DOHH2 (cell line): ENCODE measurements at regions not wholly inside any gene's neighbourhood (a gene's known extent, or its start where the extent isn't known, plus 50 kb on each side); places are given as distances from the start of the nearest gene placed in this dataset.

Source experiments
- H3F3A ChIP-seq: fragments of 200-600 bp; sonication (generic), shearing (Covaris generic); 2 replicates; pipeline ENCODE4 v1.6.0; 2016; ENCODE audit warnings: antibody characterized with exemption, mild to moderate bottlenecking; ENCODE audit not compliant: control insufficient read depth, insufficient read depth
- H3K27ac ChIP-seq: fragments of 200-600 bp; sonication (generic); 2 replicates; pipeline ENCODE4 v1.5.1; 2014; ENCODE audit warnings: low read depth, mild to moderate bottlenecking, low read length, moderate library complexity
- H3K27me3 ChIP-seq: fragments of 200-600 bp; sonication (generic); 2 replicates; pipeline ENCODE4 v1.6.1; 2014; ENCODE audit warnings: mild to moderate bottlenecking, low read length, mixed read lengths; ENCODE audit not compliant: control insufficient read depth
- H3K36me3 ChIP-seq: fragments of 200-600 bp; sonication (generic); 2 replicates; pipeline ENCODE4 v1.6.1; 2014; ENCODE audit warnings: mild to moderate bottlenecking, low read length, moderate library complexity, mixed read lengths; ENCODE audit not compliant: control insufficient read depth
- H3K4me1 ChIP-seq: fragments of 200-600 bp; sonication (generic); 2 replicates; pipeline ENCODE4 v1.6.1; 2014; ENCODE audit warnings: mild to moderate bottlenecking, low read length, mixed read lengths; ENCODE audit not compliant: control insufficient read depth
- H3K4me2 ChIP-seq: fragments of 200-600 bp; sonication (generic); 2 replicates; pipeline ENCODE4 v1.6.0; 2014; ENCODE audit warnings: mild to moderate bottlenecking, low read length, moderate library complexity
- H3K4me3 ChIP-seq: fragments of 200-600 bp; sonication (generic); 2 replicates; pipeline ENCODE4 v1.5.1; 2014; ENCODE audit warnings: mild to moderate bottlenecking, low read length, mixed read lengths
- H3K79me2 ChIP-seq: fragments of 200-600 bp; sonication (generic); 2 replicates; pipeline ENCODE4 v1.6.1; 2014; ENCODE audit warnings: mild to moderate bottlenecking, low read length, mixed read lengths; ENCODE audit not compliant: control insufficient read depth
- H3K9me2 ChIP-seq: fragments of 200-600 bp; sonication (generic); replicated peaks from 2 replicates; pipeline ENCODE4 v1.6.1; 2014; ENCODE audit warnings: mild to moderate bottlenecking, low read length, mixed read lengths; ENCODE audit not compliant: control insufficient read depth
- H3K9me3 ChIP-seq: fragments of 200-600 bp; sonication (generic); 2 replicates; pipeline ENCODE4 v1.6.1; 2014; ENCODE audit warnings: antibody characterized with exemption, low read length, mixed read lengths; ENCODE audit not compliant: control insufficient read depth, insufficient read depth
- H4K20me1 ChIP-seq: fragments of 200-600 bp; sonication (generic); 2 replicates; pipeline ENCODE4 v1.6.0; 2014; ENCODE audit warnings: low read depth, mild to moderate bottlenecking, antibody characterized with exemption, low read length, moderate library complexity; ENCODE audit not compliant: control insufficient read depth, insufficient read depth
- EZH2phosphoT487 ChIP-seq: fragments of 200-600 bp; sonication (generic); IDR thresholded peaks from 2 replicates; pipeline ENCODE4 v1.6.1; 2017; ENCODE audit warnings: borderline replicate concordance, mild to moderate bottlenecking, antibody characterized with exemption, low read length, moderate library complexity, mixed read lengths
- TF ChIP-seq, protein P1 (sequence below): fragments of 200-600 bp; sonication (generic); IDR thresholded peaks from one replicate; pipeline ENCODE4 v1.5.1; 2014; ENCODE audit warnings: antibody characterized with exemption, mild to moderate bottlenecking, low read depth, low read length; ENCODE audit not compliant: poor library complexity, severe bottlenecking

DNA sequence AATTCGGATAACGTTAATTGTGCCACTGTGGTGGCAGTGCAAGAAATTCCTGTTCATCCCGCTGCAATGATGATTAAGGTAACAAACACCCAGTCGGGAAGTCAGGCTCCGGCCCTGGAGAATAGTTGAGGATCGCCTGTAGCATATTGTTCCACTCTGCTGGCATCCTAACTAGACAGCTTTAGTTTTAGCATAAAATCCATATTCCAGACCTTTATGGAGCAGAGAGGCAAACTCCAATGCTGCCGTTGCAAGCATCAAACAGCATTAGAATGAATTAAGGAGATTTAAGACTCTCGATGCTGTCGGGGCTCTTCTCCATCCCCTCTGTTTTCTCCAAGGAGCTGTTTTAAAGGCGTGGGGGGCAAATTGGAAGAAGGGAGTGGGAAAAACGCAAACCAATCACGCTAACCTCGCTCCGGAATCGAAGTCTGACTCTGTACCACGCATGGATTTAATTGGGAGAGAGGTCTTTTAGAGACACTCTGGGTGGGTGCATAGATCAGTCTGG lies 660.4 kb downstream of the VRK1 start:
- Histone ChIP-seq H3K4me2 (no peak overlapping the region), H3F3A (no peaks in the 10 kb centered on the region)

DNA sequence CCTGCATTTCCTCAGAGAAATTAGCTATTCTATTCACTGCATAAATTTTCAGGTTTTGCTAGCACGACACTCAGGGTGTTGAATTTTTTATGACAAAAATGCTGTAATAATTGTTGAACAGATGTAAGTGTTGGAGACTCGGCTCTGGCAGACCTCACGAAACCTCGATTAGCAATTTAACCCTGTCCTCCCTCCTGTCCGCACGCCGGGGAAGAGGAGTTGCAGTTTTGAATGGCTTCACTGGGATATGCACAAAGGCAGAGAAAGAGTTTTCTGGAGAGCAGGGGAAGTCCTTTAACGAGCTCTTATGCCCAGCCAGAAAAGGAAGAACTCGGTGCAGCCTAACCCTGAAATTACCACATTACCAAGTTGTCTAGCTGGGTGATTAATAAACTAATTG lies 661.1 kb downstream of the VRK1 start:
- H3K4me3 ChIP-seq, result no peak overlapping the region
- no peaks in the 10 kb centered on the region for H4K20me1 ChIP-seq
- H3K4me2 ChIP-seq, result no peak overlapping the region
- H3K79me2 ChIP-seq, result no peaks in the 10 kb centered on the region
- H3K27me3 ChIP-seq, result no peaks in the 10 kb centered on the region
- H3F3A ChIP-seq, result no peaks in the 10 kb centered on the region
- no peak for TF ChIP-seq EZH2phosphoT487
- TF ChIP-seq, protein P1, sequence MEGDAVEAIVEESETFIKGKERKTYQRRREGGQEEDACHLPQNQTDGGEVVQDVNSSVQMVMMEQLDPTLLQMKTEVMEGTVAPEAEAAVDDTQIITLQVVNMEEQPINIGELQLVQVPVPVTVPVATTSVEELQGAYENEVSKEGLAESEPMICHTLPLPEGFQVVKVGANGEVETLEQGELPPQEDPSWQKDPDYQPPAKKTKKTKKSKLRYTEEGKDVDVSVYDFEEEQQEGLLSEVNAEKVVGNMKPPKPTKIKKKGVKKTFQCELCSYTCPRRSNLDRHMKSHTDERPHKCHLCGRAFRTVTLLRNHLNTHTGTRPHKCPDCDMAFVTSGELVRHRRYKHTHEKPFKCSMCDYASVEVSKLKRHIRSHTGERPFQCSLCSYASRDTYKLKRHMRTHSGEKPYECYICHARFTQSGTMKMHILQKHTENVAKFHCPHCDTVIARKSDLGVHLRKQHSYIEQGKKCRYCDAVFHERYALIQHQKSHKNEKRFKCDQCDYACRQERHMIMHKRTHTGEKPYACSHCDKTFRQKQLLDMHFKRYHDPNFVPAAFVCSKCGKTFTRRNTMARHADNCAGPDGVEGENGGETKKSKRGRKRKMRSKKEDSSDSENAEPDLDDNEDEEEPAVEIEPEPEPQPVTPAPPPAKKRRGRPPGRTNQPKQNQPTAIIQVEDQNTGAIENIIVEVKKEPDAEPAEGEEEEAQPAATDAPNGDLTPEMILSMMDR, result no peak
- no peaks in the 10 kb centered on the region for H3K9me3 ChIP-seq
- H3K36me3 ChIP-seq, result no peaks in the 10 kb centered on the region
- H3K4me1 ChIP-seq, result no peaks in the 10 kb centered on the region
- no peaks in the 10 kb centered on the region for H3K9me2 ChIP-seq
- no peak overlapping the region for H3K27ac ChIP-seq

More for the DNA sequence above, 660.4 kb downstream of the VRK1 start:
- Histone ChIP-seq H3K9me3 (no peaks in the 10 kb centered on the region), H3K4me1 (no peaks in the 10 kb centered on the region), H3K36me3 (no peaks in the 10 kb centered on the region), H3K27ac (no peak overlapping the region), H3K27me3 (no peaks in the 10 kb centered on the region), H3K79me2 (no peaks in the 10 kb centered on the region), H3K9me2 (no peaks in the 10 kb centered on the region), H4K20me1 (no peaks in the 10 kb centered on the region), H3K4me3 (no peak overlapping the region)
- TF ChIP-seq EZH2phosphoT487, result no peak
- TF ChIP-seq, protein P1, result no peak

DNA sequence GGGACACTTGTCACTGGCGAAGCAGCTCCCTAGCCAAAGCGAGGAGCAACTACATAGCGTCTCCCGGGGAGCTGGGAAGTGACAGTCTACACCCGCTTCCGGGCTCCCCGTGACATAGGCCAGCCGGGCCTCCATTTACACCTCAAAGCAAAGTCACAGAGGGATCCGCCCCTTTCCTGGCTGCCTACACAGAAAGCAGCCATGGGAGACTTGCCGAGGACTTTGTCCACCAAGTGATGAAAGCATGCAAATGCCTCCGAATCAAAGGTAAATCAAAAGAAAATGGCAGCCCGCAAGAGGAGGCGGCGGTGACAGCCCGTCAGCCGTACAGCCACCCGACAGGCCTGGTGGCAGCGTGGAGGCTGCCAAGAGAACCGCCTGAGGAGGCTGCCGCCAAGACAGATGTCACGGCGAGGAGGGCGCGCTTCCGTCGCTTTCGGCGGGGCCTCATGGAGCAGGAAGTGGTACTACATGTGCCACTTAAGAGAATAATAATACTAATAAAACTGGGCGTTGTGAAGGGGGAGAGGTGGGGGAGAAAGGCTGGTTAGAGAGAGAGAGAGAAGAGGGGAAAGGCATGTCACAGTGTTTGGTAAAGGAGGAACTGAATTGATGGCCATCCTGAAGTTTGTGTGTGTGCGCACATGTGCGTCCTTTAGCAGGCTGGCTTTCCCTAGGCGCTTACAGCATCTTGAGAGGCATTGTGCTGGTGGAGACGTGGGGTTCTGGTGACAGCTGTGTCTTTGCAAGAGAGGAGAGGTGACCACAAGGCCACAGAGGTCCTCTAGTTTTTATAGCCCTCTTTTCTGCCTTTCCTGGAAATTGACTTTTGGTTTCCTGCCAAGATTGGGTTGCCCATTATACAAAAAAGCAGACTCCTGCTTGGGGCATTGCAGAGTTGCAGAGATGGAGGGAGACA lies 661.7 kb downstream of the VRK1 start:
- Histone ChIP-seq H3K27ac (no peak overlapping the region), H3K9me2 (no peaks in the 10 kb centered on the region), H3K4me2 (no peak overlapping the region), H3K27me3 (no peaks in the 10 kb centered on the region), H4K20me1 (no peaks in the 10 kb centered on the region), H3K9me3 (no peaks in the 10 kb centered on the region), H3K4me3 (no peak overlapping the region), H3K36me3 (no peaks in the 10 kb centered on the region), H3K79me2 (no peaks in the 10 kb centered on the region), H3F3A (no peaks in the 10 kb centered on the region), H3K4me1 (no peaks in the 10 kb centered on the region)
- TF ChIP-seq, protein P1, result no peak
- no peak for TF ChIP-seq EZH2phosphoT487
